Lower lobe of right lung (tissue), 2 donors: ENCODE measurements at regions not wholly inside any gene's neighbourhood (a gene's known extent, or its start where the extent isn't known, plus 50 kb on each side); places are given as distances from the start of the nearest gene placed in this dataset.

Experiments used
- ATAC-seq, 2 donors: fragments of 200-7000 bp; cut with Tn5 transposase; one replicate each; pipeline ENCODE4 v1.9.1; 2020 to 2022; ENCODE audit warnings: mild to moderate bottlenecking in 2 of 2, moderate library complexity in 2 of 2
- DNase-seq: peaks from one replicate; pipeline ENCODE4 v3.0.0-alpha.2; 2020
- H3K27ac ChIP-seq: fragments of 200-600 bp; one replicate; pipeline ENCODE4 v1.8.0; 2022
- H3K27me3 ChIP-seq: fragments of 200-600 bp; one replicate; pipeline ENCODE4 v1.8.0; 2022; ENCODE audit warnings: low read depth
- H3K36me3 ChIP-seq: fragments of 200-600 bp; one replicate; pipeline ENCODE4 v1.8.0; 2022; ENCODE audit warnings: mild to moderate bottlenecking
- H3K4me1 ChIP-seq: fragments of 200-600 bp; one replicate; pipeline ENCODE4 v1.8.0; 2022
- H3K4me3 ChIP-seq: fragments of 200-600 bp; one replicate; pipeline ENCODE4 v1.8.0; 2022; ENCODE audit warnings: mild to moderate bottlenecking
- H3K9me3 ChIP-seq: fragments of 200-600 bp; one replicate; pipeline ENCODE4 v1.8.0; 2022
- intact Hi-C: fragments of 100-400 bp; cut with DNase I; formaldehyde crosslinking; loops from one replicate; pipeline ENCODE4 v1.11.0; 2022
- TF ChIP-seq, protein P1 (sequence below): fragments of 200-600 bp; IDR thresholded peaks from one replicate; pipeline ENCODE4 v1.8.0; 2022; ENCODE audit warnings: antibody characterized with exemption, mild to moderate bottlenecking
- donor health status: DM: no; HTN: yes; CAD: no; lungs with severe emphysema.

DNA sequence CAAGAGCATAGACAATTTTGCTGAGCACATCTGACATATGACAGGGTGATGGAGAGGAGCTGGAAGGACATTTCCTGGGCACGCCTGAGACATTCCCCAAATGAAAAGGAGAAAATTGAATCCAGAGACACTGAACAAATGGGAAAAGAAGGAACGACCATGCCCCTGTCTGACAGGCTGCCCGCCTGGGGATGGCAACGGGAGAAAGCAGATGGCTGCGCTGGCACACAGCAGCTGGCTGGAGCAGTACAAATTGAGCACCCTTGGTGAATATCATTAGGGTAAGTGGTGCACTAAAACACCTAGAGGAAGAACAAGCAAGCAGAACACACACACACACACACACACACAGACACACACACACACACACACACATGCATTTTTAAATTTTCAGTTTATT, 174.3 kb upstream of the DUSP10 start:
- Histone ChIP-seq H3K4me1 (no peaks in the 10 kb centered on the region), H3K27ac (no peak overlapping the region), H3K9me3 (no peaks in the 10 kb centered on the region), H3K27me3 (no peaks in the 10 kb centered on the region), H3K36me3 (no peaks in the 10 kb centered on the region), H3K4me3 (no peak overlapping the region)
- ATAC-seq (no peak), DNase-seq (no peak)
- intact Hi-C loops: no loop called here
- TF ChIP-seq, protein P1, sequence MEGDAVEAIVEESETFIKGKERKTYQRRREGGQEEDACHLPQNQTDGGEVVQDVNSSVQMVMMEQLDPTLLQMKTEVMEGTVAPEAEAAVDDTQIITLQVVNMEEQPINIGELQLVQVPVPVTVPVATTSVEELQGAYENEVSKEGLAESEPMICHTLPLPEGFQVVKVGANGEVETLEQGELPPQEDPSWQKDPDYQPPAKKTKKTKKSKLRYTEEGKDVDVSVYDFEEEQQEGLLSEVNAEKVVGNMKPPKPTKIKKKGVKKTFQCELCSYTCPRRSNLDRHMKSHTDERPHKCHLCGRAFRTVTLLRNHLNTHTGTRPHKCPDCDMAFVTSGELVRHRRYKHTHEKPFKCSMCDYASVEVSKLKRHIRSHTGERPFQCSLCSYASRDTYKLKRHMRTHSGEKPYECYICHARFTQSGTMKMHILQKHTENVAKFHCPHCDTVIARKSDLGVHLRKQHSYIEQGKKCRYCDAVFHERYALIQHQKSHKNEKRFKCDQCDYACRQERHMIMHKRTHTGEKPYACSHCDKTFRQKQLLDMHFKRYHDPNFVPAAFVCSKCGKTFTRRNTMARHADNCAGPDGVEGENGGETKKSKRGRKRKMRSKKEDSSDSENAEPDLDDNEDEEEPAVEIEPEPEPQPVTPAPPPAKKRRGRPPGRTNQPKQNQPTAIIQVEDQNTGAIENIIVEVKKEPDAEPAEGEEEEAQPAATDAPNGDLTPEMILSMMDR: no peak

DNA sequence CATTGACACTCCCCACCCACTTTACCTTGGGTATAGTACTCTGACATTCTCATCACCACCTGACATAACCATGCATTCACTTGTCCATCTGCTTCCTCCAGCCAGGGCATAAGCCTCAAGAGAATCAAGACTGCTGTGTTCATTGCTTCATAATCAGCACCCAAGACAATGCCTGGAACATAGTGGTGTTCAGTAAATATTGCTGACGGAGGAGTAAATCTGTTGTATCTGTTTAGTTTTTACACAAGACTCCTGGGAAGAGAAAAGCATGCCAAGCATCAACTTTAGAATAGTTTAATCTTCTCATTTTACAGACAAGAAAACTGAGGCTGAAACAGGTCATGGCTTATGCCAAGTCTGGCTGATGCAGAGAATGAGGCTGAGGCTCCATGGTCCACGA, 173.9 kb upstream of the DUSP10 start:
- Histone ChIP-seq H3K4me1 (no peaks in the 10 kb centered on the region), H3K36me3 (no peaks in the 10 kb centered on the region), H3K9me3 (no peaks in the 10 kb centered on the region), H3K27me3 (no peaks in the 10 kb centered on the region), H3K4me3 (no peak overlapping the region), H3K27ac (no peak overlapping the region)
- ATAC-seq (no peak), DNase-seq (no peak)
- TF ChIP-seq, protein P1: no peak
- intact Hi-C loops: no loop called here

DNA sequence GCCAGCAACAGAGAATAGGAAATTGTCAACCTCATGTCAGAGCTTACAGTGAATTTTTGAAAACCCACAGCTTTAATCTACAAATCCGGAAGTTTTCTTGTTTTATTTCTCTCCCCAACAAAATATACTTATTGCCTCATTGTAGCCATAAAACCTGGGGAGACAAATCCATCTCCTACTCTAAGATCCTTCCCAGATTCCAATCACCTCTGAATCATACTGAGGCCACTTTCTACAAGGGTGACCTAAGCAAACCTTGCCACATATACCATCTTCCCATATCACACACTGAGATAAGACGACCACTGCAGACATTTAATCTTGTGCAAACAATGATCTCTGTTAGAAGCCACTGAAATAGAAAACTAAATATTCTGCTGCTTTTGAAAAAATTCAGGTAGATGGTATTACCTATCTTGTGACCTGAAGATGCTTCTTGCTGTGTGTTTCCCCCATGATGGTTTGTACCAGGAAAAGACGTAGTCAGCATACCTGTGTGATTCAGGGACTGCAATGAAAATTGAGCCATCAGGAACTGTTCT, 171.5 kb upstream of the DUSP10 start:
- intact Hi-C loops: no loop called here

DNA sequence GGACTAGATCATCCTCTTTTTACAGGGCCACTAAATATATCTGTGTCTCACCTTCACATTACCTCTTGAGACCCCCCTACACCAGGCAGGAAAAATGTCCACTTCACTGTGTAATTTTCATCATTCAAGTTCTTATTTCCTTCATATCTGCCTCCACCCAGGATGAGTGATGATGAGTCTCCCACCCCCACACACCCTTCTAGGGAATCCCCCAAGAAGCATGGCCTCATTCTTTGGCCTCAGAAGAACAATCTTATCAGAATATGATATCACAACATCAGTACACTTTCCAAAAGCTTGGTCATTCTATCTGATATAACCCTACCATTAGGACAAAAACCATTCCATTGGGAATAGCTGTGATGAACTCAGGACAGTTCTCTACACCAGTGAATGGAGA, 170.3 kb upstream of the DUSP10 start:
- H3K27ac ChIP-seq: no peak overlapping the region
- no peaks in the 10 kb centered on the region for H3K9me3 ChIP-seq
- H3K27me3 ChIP-seq: no peaks in the 10 kb centered on the region
- H3K4me1 ChIP-seq: no peaks in the 10 kb centered on the region
- H3K36me3 ChIP-seq: no peaks in the 10 kb centered on the region
- DNase-seq (no peak), ATAC-seq (no peak)
- H3K4me3 ChIP-seq: no peak overlapping the region
- intact Hi-C loops: no loop called here
- TF ChIP-seq, protein P1: no peak

More for the DNA sequence above, 171.5 kb upstream of the DUSP10 start:
- Histone ChIP-seq H3K4me3 (no peak overlapping the region), H3K36me3 (no peaks in the 10 kb centered on the region), H3K4me1 (no peaks in the 10 kb centered on the region), H3K9me3 (no peaks in the 10 kb centered on the region), H3K27ac (no peak overlapping the region), H3K27me3 (no peaks in the 10 kb centered on the region)
- DNase-seq (no peak), ATAC-seq (no peak)
- TF ChIP-seq, protein P1: no peak

DNA sequence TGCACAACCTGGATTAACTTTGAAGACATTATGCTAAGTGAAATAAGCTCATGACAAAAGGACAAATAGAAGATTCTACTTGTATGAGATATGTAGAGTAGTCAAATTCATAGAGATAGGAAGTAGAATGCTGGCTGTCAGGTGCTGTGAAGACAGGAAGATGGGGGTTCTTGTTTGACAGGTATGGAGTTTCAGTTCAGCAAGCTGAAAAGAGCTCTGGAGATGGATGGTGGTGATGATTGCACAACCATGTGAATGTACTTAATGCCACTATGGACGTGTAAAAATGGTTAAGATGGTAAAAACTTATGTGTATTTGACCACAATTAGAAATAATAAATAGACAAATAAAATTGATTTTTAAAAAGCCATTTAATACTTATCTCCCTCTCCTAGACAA, 169.8 kb upstream of the DUSP10 start:
- H3K4me1 ChIP-seq: no peaks in the 10 kb centered on the region
- TF ChIP-seq, protein P1: no peak
- H3K4me3 ChIP-seq: no peak overlapping the region
- no peak for DNase-seq
- no peak overlapping the region for H3K27ac ChIP-seq
- H3K9me3 ChIP-seq: no peaks in the 10 kb centered on the region
- ATAC-seq: no peak
- intact Hi-C loops: no loop called here
- no peaks in the 10 kb centered on the region for H3K36me3 ChIP-seq
- no peaks in the 10 kb centered on the region for H3K27me3 ChIP-seq

DNA sequence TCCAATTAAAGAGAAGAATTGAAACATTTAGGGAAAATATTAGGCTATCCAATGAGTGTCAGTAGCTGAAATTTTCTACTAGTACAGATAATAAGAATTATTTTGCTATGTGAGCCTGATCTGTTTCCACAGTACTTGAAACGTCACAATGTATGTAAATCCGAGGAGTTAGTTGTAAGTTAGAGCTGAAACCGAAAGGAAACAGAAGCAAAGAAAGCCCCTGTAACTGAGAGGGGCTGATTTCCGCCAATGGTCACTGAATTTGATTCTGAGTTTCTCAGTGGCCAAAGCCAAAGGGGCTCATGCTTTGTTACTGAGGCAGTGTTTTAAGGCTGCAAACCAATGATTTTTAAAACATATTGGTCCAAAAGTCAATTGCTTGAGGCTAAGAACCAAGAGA, 168.3 kb upstream of the DUSP10 start:
- TF ChIP-seq, protein P1: no peak
- Histone ChIP-seq H3K4me1 (no peaks in the 10 kb centered on the region), H3K4me3 (no peak overlapping the region), H3K27ac (no peak overlapping the region), H3K9me3 (no peaks in the 10 kb centered on the region), H3K36me3 (no peaks in the 10 kb centered on the region), H3K27me3 (no peaks in the 10 kb centered on the region)
- intact Hi-C loops: no loop called here
- DNase-seq (no peak), ATAC-seq (no peak)
